HG02885 (cell line): ENCODE measurements at regions not wholly inside any gene's neighbourhood (a gene's known extent, or its start where the extent isn't known, plus 50 kb on each side); places are given as distances from the start of the nearest gene placed in this dataset.
"Not testable (repeated sequence)": the region's sequence is repeated elsewhere in the genome, so short reads cannot be mapped to it uniquely, and the experiment has no call there.

Experiments
- ATAC-seq: cut with Tn5 transposase; IDR thresholded peaks from one replicate; pipeline ENCODE4 v1.9.1; 2021; ENCODE audit warnings: mild to moderate bottlenecking; ENCODE audit not compliant: unreplicated experiment, poor library complexity

DNA sequence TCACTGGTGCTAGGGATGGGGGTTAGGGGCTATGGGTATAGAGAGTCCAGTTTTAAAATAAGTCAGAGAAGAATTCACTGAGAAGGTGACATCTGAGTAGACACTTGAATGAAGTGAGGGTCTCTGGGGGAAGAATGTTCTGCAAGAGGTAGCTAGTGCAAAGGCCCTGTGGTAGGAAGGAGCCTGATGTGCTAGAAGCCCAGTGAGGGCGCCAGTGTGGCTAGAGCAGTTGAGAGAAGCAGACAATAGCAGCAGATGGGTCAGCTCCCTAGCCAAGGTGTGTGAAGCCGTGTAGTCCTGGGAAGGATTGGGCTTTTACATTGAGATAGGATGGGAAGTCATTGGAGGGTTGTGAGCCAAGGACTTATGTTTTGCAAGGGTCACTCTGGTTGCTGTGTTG is 105.8 kb upstream of the PELI1 start:
- ATAC-seq = no peak

DNA sequence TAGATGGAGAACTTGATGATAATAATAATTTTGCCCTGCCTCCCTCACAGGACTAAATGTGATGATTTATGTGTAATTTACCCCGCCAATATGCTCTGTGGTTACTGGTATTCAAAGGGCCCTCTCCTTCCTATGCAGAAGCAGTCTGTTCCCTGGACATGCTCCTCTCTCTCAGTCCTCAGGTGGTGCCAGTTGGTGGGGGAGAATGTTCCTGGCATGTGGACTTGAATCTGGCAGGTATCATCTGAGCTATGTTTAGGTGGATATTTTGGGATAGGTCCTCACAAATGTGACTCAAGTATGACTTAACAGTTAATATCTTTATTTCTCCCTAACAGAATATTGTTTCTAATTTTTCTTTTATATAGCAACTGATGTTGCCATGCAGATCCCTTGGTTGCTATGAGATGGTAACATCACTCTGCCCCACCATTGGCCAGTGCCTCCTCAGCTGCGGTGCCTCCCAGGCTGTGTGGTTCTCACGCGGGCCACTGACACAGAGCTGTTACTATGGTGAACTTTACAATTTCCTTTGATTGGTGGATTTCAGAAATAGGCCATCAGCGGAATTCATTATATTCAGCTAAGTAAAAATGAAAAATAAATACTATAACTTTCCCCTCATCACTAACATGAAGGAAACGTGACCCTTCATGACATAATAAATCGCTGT is 106.7 kb upstream of the PELI1 start:
- ATAC-seq = no peak

DNA sequence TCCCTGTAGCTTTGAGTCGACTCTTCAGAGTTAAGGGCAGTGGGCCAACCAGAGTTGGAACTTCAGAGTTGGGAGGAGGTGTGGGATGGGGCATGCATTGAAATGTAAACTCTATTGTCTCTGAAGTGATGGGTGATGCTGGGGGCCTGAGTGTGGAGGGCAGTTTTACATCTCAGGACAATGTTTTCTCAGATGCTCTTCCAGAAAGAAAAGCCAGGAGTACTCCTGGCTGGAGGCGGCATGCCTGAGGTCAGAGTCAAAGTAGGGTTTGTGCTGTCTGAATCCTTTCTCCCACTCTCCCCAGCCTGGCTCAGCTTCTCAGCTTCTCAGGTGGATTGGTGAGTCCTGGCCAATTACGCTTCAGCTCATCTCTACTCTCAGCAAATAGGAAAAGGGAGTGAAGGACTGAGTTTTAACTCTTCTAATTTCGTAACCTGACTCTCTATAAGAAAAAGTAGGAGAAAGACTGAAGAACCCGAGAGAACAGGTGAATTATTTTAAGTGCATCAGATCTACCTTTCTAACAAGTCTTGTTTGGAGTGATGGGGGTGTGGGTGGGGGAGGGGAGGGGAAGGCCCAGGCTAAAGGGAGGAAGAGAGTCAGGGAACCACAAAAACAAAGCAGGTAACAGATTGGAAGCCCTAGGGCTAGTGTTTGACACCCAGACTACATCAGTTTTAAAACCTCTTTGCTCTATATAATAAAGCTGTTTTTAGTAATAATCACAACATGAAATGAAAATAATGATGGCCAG is 107.5 kb upstream of the PELI1 start:
- no peak for ATAC-seq

DNA sequence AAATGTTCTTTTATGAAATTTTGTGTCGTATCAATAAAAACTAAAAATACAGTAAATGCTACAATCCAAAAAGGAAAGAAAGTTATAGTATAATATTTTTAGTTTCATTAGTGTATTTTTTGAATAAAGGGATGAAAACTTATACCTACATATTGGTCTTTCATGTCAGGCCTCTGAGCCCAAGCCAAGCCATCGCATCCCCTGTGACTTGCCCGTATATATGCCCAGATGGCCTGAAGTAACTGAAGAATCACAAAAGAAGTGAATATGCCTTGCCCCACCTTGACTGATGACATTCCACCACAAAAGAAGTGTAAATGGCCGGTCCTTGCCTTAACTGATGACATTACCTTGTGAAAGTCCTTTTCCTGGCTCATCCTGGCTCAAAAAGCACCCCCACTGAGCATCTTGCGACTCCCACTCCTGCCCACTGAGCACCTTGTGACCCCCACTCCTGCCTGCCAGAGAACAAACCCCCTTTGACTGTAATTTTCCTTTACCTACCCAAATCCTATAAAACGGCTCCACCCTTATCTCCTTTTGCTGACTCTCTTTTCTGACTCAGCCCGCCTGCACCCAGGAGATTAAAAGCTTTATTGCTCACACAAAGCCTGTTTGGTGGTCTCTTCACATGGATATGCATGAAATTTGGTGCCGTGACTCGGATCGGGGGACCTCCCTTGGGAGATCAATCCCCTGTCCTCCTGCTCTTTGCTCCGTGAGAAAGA is 108.2 kb upstream of the PELI1 start:
- ATAC-seq = not testable (repeated sequence)

DNA sequence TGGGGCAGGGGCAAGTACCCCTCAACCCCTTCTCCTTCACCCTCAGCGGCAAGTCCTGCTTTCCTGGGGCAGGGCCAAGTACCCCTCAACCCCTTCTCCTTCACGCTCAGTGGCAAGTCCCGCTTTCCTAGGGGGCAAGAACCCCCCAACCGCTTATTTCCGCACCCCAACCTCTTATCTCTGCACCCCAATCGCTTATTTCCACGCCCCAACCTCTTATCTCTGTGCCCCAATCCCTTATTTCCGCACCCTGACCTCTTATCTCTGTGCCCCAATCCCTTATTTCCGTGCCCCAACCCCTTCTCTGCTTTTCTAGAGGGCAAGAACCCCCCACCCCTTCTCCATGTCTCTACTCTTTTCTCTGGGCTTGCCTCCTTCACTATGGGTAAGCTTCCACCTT is 109.2 kb upstream of the PELI1 start:
- ATAC-seq = not testable (repeated sequence)

DNA sequence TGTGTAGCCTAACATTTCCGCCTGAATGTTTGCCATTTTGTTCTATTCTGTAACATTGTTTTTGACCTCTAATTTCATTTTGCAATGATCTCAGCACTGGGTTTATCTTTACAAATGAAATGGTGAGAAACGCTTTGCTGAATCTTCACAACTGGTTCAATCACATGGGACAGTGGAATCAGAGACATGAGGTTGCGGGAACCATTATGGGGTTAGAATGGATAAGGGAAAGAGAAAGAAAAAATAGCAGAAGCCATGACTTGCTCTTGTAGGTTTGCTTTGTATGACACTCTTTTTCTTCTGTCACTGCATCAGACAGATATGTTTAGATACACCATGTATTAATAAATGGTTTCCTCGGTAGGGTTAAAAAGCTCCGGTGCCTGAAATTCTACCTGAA is 114.3 kb upstream of the PELI1 start:
- no peak for ATAC-seq

DNA sequence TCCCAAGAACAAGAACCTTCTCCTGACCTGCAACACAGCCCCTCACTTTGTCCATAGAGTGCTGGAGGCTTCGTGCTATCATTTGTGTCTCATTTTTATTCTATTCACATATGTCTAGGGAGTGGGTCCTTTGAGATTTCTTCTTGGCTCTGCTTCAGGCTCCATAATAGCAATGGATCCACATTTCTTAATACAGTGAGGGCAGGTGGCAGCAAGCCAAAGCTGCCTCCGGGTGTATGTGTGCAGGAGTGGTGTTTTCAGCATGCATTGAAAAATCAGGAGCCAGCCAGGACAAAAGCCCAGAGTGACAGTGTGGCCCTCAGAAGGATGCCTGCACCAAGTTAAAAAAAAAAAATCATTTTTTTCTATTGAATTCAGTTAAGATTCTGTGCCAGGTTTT is 115.1 kb upstream of the PELI1 start:
- ATAC-seq = no peak

DNA sequence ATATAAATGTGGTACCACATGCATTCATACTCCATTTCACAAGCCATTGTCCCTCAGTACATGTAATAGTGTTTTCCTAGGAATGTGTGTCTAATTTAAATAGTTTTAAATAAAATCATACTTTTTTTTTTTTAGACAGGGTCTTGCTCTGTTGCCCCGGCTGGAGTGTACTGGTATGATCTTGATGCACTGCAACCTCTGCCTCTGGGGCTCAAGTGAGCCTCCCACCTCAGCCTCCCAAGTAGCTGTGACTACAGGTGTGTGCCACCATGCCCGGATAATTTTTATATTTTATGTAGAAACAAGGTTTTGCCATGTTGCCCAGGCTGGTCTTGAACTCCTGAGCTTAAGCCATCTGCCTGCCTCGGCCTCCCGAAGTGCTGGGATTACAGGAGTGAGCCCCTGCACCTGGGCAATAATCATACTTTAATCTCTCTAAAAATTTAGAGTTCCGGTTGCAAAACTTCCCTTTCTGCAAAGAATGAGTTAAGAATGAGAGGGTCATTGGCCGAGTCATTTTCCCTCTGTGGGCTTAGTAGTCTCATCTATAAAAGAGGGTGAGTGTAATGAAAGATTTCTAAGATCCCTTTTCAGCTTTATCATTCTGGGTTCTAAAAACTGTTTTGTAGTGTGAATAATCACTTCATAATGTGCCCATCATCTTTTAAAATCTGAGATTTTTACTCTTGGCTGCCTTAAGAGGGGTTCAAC is 116.0 kb upstream of the PELI1 start:
- ATAC-seq = no peak

DNA sequence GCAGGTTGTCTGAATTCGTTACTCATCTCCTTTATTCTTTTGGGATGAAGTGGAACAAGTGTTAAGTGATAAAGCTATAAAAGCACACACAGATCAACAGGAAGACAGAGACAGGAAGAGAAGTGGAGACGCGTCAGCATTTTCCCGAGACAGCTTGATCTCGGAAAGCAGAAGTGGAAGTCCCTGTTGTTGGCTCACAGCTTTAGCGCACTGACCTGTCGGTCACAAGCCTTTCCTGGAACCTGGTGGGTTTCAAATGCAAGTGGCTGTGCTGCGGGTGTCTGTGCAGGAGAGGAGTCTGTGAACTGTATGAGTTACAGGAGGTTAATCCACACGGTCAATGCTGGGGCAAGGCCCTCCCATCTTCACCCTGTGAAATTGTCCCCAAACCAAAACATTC is 116.6 kb upstream of the PELI1 start:
- ATAC-seq = peak; percentile 93

DNA sequence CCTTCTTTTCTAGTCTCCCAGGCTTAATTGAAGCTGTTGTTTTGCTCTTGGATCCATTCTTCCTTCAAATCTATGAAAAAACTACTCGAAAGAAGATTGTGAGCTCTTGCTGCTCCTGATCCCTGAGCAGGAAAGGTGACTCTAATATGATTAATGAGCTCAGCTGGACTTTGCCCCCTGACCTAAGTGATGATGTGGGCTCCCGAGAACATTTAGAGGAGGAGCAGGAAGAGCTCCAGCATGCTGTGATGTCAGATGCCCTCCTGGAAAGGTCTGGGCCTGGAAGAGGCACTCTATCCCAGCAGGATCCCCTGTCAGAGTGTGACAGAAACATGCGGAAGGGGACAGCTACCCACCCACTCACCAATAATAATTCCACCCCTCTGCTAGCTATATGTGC is 117.9 kb upstream of the PELI1 start:
- ATAC-seq = no peak

DNA sequence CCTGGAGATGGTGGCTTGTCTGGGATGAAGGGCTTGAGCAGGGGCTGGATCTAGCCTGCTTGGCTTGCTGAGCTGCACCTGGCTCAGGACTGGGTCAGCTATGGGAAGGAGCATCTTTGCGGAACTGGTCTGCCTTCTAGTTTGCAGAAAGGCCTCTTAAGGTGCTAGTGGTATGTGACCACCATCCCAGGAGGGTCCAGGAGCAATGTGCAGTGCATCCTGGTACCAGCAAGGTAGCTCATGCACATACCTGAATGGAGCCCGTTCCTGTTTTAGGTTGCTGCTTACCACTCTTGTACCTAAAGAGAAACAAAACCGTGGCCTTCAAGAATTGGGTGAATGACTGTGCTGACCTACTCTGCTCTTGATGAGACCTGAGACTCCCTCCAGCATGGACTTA is 118.6 kb upstream of the PELI1 start:
- no peak for ATAC-seq

DNA sequence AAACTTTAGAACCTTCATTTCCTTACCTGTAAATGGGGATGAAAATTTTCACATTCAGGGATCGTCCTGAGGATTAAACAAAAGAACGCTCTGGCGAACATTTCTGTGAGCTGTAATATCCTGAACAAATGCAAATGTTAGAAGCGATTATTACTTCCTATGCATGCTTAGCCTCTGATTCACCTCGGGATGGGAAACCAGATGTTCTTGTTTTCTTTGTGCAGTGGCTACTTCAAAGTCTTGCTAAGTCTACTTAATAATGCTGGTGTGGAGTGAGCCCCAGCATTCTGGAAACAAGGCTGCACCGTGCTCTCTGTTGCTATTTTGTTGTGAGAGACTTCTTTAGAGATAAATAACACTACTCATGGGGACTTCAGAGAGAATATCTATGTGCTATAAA is 119.1 kb upstream of the PELI1 start:
- ATAC-seq = no peak

DNA sequence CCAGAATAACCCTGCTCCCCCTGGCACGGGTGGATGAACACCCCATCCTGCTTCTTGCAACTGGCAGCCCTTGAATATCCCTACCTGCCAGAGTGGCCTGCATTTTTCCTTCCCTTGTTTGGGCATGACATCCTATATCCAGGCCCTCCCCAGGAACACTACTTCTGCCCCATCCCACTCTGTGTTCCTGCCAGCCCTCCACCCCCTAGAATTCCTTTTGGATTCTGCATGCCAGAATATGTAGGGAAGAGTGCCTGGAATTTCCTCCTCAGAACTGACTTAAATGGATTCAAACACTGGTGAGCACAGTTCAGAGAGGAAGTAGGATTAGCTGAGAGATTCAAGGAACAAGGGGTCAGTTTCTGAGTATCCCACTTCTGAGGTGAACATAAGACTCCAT is 123.5 kb upstream of the PELI1 start:
- ATAC-seq = no peak

DNA sequence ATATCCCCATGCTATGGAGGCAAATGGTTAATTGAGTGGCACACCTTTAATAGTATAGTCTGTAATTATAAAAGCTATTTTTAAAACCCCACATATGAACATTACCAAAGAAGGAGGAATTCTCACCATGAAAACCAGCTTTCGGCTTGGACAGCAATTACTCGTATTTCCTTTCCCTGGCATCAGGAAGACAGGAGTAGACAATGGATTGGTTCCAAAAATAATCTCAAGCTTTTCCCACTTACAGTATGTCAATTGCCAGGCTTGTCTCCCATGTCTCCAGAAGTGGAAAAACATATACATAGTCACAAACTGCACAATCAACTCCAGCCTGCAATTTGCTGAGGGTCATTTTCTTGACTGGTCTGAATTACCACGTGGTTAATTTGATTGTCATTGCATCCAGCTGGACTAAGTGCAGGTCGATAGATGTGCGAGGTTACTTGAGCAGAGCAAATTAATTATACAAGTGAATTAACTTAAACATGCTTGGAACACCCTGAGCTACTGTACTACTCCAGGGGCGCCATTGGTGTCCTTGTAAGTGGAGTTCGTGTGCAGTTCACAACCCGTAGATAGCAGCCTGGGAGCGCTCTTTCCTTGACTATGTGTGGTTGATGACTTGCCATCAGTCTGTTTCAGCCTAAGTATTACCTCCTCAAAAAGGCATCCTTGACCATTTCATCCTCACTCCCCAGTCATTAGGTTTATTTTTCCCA is 124.3 kb upstream of the PELI1 start:
- ATAC-seq = no peak

DNA sequence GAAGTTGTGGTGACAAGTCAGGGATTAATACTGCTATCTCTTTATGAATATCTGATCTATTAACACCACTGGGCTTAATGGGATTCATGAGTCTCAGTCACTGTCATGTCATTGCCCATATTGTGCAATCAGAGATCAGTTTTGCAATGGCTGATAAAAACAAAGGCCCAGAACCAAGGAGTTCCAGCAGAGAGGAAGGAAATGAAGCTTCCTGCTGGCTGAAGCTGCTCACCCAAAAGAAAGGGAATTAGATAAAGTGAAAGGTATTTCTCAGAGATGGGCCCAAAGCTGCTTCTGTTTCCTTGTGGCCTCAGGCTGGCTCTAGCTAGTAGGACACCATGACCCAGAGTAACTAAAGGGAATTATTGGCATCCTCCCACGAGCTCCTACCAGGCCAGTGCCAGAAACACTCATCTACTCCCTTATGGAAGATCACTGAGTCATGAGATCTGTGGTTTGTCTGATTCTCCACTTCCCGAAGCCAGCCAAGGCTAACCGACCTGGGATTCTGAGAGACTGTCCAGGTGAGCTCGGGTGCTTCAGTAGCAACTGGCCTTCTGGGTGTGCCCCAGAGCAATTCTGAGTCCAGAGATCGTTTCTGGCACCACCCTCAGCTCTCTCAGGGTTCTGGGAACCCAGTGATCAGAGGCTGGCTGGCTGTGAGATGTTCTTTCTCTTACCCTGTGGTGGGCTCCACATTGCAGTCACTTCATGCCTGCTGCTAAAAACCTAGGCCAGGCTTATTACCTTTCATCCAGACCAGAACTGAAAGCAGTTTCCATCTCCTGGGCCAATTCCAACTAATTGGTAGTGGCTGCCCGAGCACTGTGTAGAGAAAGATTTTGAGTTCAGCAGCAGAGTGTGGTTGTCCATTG is 129.5 kb upstream of the PELI1 start:
- ATAC-seq = no peak

DNA sequence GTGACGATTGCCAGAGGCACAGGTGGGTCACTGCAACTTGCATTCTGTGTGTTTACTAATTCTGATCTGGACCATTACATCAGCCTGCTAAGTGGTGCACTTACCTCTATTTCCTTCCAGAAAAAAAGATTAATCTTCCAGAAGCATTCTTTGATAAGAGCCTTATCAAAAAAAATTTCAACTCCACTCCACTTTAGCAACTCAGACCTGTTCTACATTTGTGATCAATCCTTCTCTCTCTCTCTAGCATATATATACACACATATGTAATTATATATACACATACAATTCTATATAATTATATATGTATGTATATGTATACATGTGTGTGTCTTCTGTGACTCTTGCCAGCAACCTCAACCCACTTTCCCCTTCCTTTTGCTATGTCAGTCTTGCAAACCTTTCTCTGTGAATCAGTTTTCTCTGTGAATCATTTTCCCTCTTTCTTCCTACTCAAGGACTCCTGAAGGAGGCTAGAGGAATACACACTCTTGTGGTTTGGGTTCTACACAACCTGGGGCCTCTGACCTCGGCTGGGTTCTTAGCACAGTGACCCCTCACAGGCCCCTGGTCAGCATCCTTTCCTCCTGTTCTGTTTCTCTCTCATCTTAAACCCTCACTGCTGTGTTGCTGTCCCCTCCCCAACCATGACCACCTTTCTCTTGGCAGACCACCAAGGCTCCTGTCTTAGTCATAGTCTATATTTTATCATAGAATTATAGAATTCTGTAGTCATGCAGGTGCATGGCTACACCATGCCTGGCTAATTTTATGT is 130.4 kb upstream of the PELI1 start:
- ATAC-seq = no peak

DNA sequence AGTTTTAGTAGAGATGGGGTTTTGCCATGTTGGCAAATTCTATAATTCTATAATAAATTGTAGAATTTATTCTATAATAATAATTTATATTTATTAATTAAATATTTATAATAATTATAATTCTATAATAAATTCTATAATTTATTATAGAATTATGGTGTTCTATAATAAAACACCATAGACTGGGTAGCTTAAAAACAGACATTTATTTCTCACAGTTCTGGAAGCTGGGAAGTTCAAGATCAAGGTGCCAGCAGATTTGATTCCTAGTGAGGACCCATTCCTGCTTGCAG is 130.9 kb upstream of the PELI1 start:
- ATAC-seq = no peak

DNA sequence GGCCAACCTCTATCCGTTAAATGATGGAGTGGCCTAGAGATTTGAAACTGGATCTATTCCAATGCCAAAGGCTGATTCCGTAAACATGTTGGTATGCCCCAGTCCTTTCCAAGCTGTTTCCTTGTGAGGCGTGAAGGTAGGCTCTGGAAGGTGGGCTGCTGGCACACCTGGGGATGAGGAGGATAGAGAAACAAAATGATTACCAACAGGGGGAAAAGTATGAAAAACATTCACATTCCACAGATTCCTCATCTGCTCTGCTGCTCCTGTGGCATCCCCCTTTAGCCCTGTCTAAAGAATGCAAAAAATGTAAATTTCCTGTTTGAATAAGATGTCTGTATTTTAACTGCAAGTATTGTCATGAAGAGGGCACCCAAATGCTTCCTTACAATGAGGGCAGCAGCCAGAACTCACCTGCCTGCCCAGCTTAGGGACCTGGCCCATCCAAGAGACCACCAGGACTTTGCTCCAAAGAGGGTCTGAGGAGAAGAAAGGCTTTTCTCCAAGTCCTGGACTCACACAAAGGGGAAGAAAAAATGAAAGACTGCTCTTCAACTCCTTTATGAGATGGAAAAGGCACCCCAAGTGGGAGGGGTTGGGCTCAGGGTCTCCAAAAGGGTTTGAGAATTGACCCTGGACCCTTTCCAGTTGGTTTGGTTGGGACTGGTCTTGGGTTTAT is 132.3 kb upstream of the PELI1 start:
- ATAC-seq = no peak
